Small intestine (tissue), 7 donors: ENCODE measurements at regions not wholly inside any gene's neighbourhood (a gene's known extent, or its start where the extent isn't known, plus 50 kb on each side); places are given as distances from the start of the nearest gene placed in this dataset.

Experiments
- DNase-seq, 2 donors: peaks; one replicate each; pipeline versions ENCODE4 v3.0.0 to v3.0.0-alpha.2; 2013
- FAIRE-seq: peaks from 2 replicates; lab custom pipeline; 2012; peaks lifted over from hg19 to GRCh38; lab: Jason Lieb, UNC
- H3K27ac ChIP-seq, 3 donors: one replicate each; pipeline ENCODE4 v1.5.1; 2013; ENCODE audit warnings: low read length in 2 of 3, mild to moderate bottlenecking in 2 of 3, control low read depth in 1 of 3, inconsistent platforms in 1 of 3, low read depth in 1 of 3, moderate library complexity in 1 of 3
- H3K27me3 ChIP-seq, 3 donors: one replicate each; pipeline ENCODE4 v1.6.1; 2013; ENCODE audit warnings: low read length in 3 of 3, inconsistent platforms in 1 of 3; ENCODE audit not compliant: control insufficient read depth in 3 of 3, insufficient read depth in 3 of 3
- H3K36me3 ChIP-seq, 3 donors: one replicate each; pipeline ENCODE4 v1.6.1; 2013; ENCODE audit warnings: low read length in 3 of 3, inconsistent platforms in 1 of 3, low read depth in 1 of 3, mild to moderate bottlenecking in 1 of 3, moderate library complexity in 1 of 3; ENCODE audit not compliant: control insufficient read depth in 3 of 3, insufficient read depth in 2 of 3
- H3K4me1 ChIP-seq, 3 donors: one replicate each; pipeline ENCODE4 v1.6.1; 2013; ENCODE audit warnings: low read length in 2 of 3, inconsistent platforms in 1 of 3, low read depth in 1 of 3, mild to moderate bottlenecking in 1 of 3, moderate library complexity in 1 of 3; ENCODE audit not compliant: control insufficient read depth in 3 of 3, insufficient read depth in 2 of 3
- H3K4me3 ChIP-seq, 3 donors: one replicate each; pipeline ENCODE4 v1.5.1; 2013; ENCODE audit warnings: low read length in 3 of 3, control low read depth in 1 of 3, inconsistent platforms in 1 of 3, low read depth in 1 of 3, mild to moderate bottlenecking in 1 of 3, moderate library complexity in 1 of 3
- H3K9me3 ChIP-seq, 2 donors: one replicate each; pipeline ENCODE4 v1.6.1; 2013; ENCODE audit warnings: low read depth in 1 of 2, low read length in 1 of 2; ENCODE audit not compliant: control insufficient read depth in 2 of 2, insufficient read depth in 1 of 2
- whole genome bisulfite sequencing, 3 donors: extraction: QIAGEN DNeasy Blood & Tissue Kit; methylation state at CpG; one replicate each; pipeline ENCODE4 v1.1.7; 2013; 5-methylcytosine and 5-hydroxymethylcytosine counted together
- donor health status: healthy with polysubstance abuse.
- donor health status: control.
- donor health status: control.
- donor health status: Bipolar disorder and iron deficiency.
- donor health status: healthy.

GRCh38 chr2:107036293-107036692, 150.3 kb upstream of the ST6GAL2 start:
- no peak overlapping the region for H3K27ac ChIP-seq
- H3K36me3 ChIP-seq = no peaks in the 10 kb centered on the region
- H3K9me3 ChIP-seq = peaks cover 0 to 3% of the 10 kb centered on the region in 2 donors
- 81 to 92% (median 84%) methylated on average over 5 of the region's 5 CpGs for WGBS, 3 donors
- FAIRE-seq = no peak
- no peak for DNase-seq
- H3K4me3 ChIP-seq = no peak overlapping the region
- no peaks in the 10 kb centered on the region for H3K4me1 ChIP-seq
- no peaks in the 10 kb centered on the region for H3K27me3 ChIP-seq

- DNase-seq = no peak
Measured at GRCh38 chr2:107062173-107062572, 176.2 kb upstream of the ST6GAL2 start.

GRCh38 chr2:107062599-107063220, 176.7 kb upstream of the ST6GAL2 start:
- FAIRE-seq (no peak), DNase-seq (no peak)
- H3K27ac ChIP-seq = no peak overlapping the region
- no peaks in the 10 kb centered on the region for H3K4me1 ChIP-seq
- WGBS, 3 donors = 48 to 63% (median 49%) methylated on average over 5 of the region's 5 CpGs
- no peak overlapping the region for H3K4me3 ChIP-seq
- H3K36me3 ChIP-seq = no peaks in the 10 kb centered on the region
- H3K9me3 ChIP-seq = no peaks in the 10 kb centered on the region
- no peaks in the 10 kb centered on the region for H3K27me3 ChIP-seq

More at GRCh38 chr2:107062173-107062572, 176.2 kb upstream of the ST6GAL2 start:
- no peak overlapping the region for H3K4me3 ChIP-seq
- H3K9me3 ChIP-seq = no peaks in the 10 kb centered on the region
- H3K4me1 ChIP-seq = no peaks in the 10 kb centered on the region
- no peak overlapping the region for H3K27ac ChIP-seq
- WGBS, 3 donors = 31 to 49% (median 40%) methylated on average over 4 of the region's 4 CpGs
- no peaks in the 10 kb centered on the region for H3K27me3 ChIP-seq
- FAIRE-seq = no peak
- H3K36me3 ChIP-seq = no peaks in the 10 kb centered on the region

GRCh38 chr2:107063228-107063627, 177.3 kb upstream of the ST6GAL2 start:
- no peak overlapping the region for H3K4me3 ChIP-seq
- H3K4me1 ChIP-seq = no peaks in the 10 kb centered on the region
- H3K27me3 ChIP-seq = no peaks in the 10 kb centered on the region
- FAIRE-seq = no peak
- H3K27ac ChIP-seq = no peak overlapping the region
- no peaks in the 10 kb centered on the region for H3K9me3 ChIP-seq
- H3K36me3 ChIP-seq = no peaks in the 10 kb centered on the region
- 83 to 85% (median 84%) methylated on average over 3 of the region's 3 CpGs for WGBS, 3 donors
- no peak for DNase-seq

GRCh38 chr2:107064750-107065149, 178.8 kb upstream of the ST6GAL2 start:
- DNase-seq = no peak
- FAIRE-seq = no peak
- H3K4me3 ChIP-seq = no peak overlapping the region
- WGBS, 3 donors = 73 to 83% (median 83%) methylated on average over 6 of the region's 6 CpGs
- H3K27ac ChIP-seq = no peak overlapping the region
- no peaks in the 10 kb centered on the region for H3K9me3 ChIP-seq
- H3K27me3 ChIP-seq = no peaks in the 10 kb centered on the region
- H3K4me1 ChIP-seq = no peaks in the 10 kb centered on the region
- H3K36me3 ChIP-seq = no peaks in the 10 kb centered on the region

GRCh38 chr2:107068069-107068916, 182.3 kb upstream of the ST6GAL2 start:
- Histone ChIP-seq H3K4me1 (no peaks in the 10 kb centered on the region), H3K9me3 (no peaks in the 10 kb centered on the region), H3K27ac (no peak overlapping the region), H3K4me3 (no peak overlapping the region), H3K36me3 (no peaks in the 10 kb centered on the region), H3K27me3 (no peaks in the 10 kb centered on the region)
- 75 to 79% (median 77%) methylated on average over 11 of the region's 11 CpGs for WGBS, 3 donors
- DNase-seq (no peak), FAIRE-seq (no peak)

GRCh38 chr2:107069890-107070289, 183.9 kb upstream of the ST6GAL2 start:
- H3K9me3 ChIP-seq = no peaks in the 10 kb centered on the region
- H3K4me1 ChIP-seq = no peaks in the 10 kb centered on the region
- FAIRE-seq (no peak), DNase-seq (no peak)
- no peaks in the 10 kb centered on the region for H3K27me3 ChIP-seq
- WGBS, 3 donors = 52 to 76% (median 65%) methylated on average over 2 of the region's 2 CpGs
- no peaks in the 10 kb centered on the region for H3K36me3 ChIP-seq
- no peak overlapping the region for H3K4me3 ChIP-seq
- no peak overlapping the region for H3K27ac ChIP-seq

GRCh38 chr2:107072150-107072940, 186.4 kb upstream of the ST6GAL2 start:
- WGBS, 3 donors = 43 to 49% (median 45%) methylated on average over 6 of the region's 6 CpGs
- Histone ChIP-seq H3K27ac (no peak overlapping the region), H3K9me3 (no peaks in the 10 kb centered on the region), H3K4me1 (no peaks in the 10 kb centered on the region), H3K27me3 (no peaks in the 10 kb centered on the region), H3K4me3 (no peak overlapping the region), H3K36me3 (no peaks in the 10 kb centered on the region)
- no peak for DNase-seq
- no peak for FAIRE-seq
